ENCODE measurements at regions not wholly inside any gene's neighbourhood (a gene's known extent, or its start where the extent isn't known, plus 50 kb on each side); places are given as distances from the start of the nearest gene placed in this dataset.

GRCh38 chr9:16304301-16304700 is 566.2 kb downstream of the BNC2 start:
- ATAC-seq (no peak), DNase-seq (no peak)
- no peak for TF ChIP-seq POLR2A (IDR thresholded peaks at IDR 0.05)
- no peak for TF ChIP-seq CTCF (IDR thresholded peaks at IDR 0.05)
- Histone ChIP-seq H3K27me3 (no peaks in the 10 kb centered on the region), H3K9me3 (no peaks in the 10 kb centered on the region), H3K4me3 (no peak overlapping the region), H3K27ac (no peak overlapping the region), H3K4me1 (peaks cover 0 to 8% (median 0%) of the 10 kb centered on the region in 4 donors), H3K36me3 (no peaks in the 10 kb centered on the region)
- WGBS (ENCODE audit: insufficient coverage, low coverage, low lambda C conversion rate, missing lambda C conversion rate), result 39% methylated on average over 3 of the region's 3 CpGs
- intact Hi-C loops (cut with DNase I), result no loop called here

DNA sequence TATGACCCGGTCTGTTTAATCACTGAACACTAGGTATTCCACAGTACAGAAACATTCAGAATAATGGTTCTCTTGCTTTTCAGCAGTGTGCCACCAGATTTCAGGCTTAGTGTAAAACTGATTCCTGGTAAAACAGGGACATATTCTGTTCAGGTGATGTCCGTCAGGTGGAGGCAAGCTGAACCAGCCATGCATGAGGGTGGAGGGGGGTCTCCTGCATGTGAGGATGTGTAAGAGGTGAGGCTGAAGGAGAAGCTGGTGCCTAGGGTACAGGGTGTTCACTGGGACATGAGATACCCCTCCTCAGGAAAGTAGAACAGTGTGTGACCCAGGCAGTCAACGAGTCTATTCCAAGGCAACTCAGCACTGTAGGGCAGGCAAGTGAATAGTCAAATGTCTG is 563.9 kb downstream of the BNC2 start:
- no peak for TF ChIP-seq CTCF (IDR thresholded peaks at IDR 0.05)
- TF ChIP-seq POLR2A (IDR thresholded peaks at IDR 0.05), result no peak

DNA sequence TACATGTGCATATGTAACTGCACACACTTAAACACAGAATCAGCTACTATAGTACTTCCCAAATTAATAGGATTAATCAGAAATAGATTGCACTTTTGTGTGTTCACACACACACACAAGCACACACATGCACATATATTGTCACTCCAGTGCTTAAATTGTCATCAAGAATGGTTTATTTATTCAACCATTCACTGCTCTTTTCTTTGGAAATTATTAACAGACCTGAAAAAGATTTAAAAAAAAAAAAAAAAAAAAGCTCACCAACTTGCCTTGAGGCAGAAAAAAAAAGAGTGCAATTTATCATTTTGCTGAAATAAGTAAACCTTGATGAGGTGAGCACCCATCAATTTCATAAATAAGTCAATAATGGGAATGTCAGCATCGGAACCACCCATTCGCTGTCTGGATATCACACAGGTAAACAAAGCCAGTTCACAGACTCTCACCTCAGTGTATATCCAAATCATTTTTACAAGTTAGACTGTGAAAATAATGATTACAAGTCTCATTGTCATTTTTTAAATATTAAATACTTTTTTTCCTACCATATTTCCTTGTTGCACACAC is 562.8 kb downstream of the BNC2 start:
- peak in 2 of 4 donors; percentile 23 to 57 for ATAC-seq
- Histone ChIP-seq H3K27me3 (no peaks in the 10 kb centered on the region), H3K4me1 (peaks cover 0 to 8% (median 0%) of the 10 kb centered on the region in 4 donors), H3K36me3 (no peaks in the 10 kb centered on the region), H3K9me3 (no peaks in the 10 kb centered on the region), H3K27ac (no peak overlapping the region), H3K4me3 (no peak overlapping the region)
- TF ChIP-seq POLR2A (IDR thresholded peaks at IDR 0.05) (no peak), CTCF (IDR thresholded peaks at IDR 0.05) (no peak)
- intact Hi-C loops (cut with DNase I), result no loop called here
- WGBS (ENCODE audit: insufficient coverage, low coverage, low lambda C conversion rate, missing lambda C conversion rate), result 38% methylated on average over 2 of the region's 2 CpGs
- no peak for DNase-seq

More for the DNA sequence above, 563.9 kb downstream of the BNC2 start:
- H3K27me3 ChIP-seq, result no peaks in the 10 kb centered on the region
- H3K4me1 ChIP-seq, result peaks cover 0 to 8% (median 0%) of the 10 kb centered on the region in 4 donors
- H3K27ac ChIP-seq, result no peak overlapping the region
- H3K4me3 ChIP-seq, result no peak overlapping the region
- DNase-seq (no peak), ATAC-seq (no peak)
- no peaks in the 10 kb centered on the region for H3K36me3 ChIP-seq
- no peaks in the 10 kb centered on the region for H3K9me3 ChIP-seq
- intact Hi-C loops (cut with DNase I), result no loop called here
- 76% methylated on average over 3 of the region's 3 CpGs for WGBS (ENCODE audit: insufficient coverage, low coverage, low lambda C conversion rate, missing lambda C conversion rate)

DNA sequence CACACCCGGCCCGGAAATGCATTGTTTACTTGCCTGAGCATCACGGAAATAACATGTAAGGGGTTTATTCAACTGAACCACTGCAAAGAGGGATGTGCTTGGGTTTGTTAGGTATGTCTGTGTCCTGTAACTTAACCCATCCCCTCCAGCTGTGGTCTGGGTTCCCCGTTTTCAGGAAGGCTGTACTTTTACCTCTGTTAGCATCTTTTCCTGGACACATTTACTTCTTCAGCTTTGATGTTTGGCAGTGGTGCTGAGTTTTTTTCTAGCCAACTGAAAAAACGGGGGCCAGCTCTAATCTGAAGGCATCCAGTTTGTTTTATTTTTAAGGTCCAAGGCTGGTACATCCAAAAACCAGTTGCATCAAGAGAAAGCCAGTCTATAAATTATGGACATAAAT is 561.8 kb downstream of the BNC2 start:
- H3K4me3 ChIP-seq, result no peak overlapping the region
- H3K27ac ChIP-seq, result no peak overlapping the region
- H3K27me3 ChIP-seq, result no peaks in the 10 kb centered on the region
- DNase-seq, result no peak
- H3K36me3 ChIP-seq, result no peaks in the 10 kb centered on the region
- H3K9me3 ChIP-seq, result no peaks in the 10 kb centered on the region
- H3K4me1 ChIP-seq, result peaks cover 0 to 8% (median 0%) of the 10 kb centered on the region in 4 donors
- intact Hi-C loops (cut with DNase I), result no loop called here
- 33% methylated on average over 2 of the region's 5 CpGs for WGBS (ENCODE audit: insufficient coverage, low coverage, low lambda C conversion rate, missing lambda C conversion rate)
- no peak for ATAC-seq
- TF ChIP-seq POLR2A (IDR thresholded peaks at IDR 0.05) (no peak), CTCF (IDR thresholded peaks at IDR 0.05) (no peak)

DNA sequence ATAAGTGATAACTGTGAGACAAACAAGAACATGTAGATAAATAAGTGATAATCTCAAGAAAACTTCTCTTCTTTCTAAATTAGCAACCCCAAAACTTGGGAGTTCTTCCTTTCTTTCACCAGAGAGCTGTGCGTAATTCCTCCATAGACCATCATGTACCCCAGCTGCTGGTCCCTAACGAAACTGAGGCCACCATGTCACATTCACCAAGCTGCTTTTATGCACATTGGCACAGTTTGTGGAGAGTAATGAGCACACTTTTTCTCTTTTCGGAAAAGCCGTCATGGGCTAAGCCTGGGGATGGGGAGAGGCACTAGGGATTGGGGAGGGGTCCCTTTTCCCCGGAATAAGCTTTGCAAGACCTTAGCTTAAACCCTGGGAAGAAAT is 561.4 kb downstream of the BNC2 start:
- Histone ChIP-seq H3K9me3 (no peaks in the 10 kb centered on the region), H3K27me3 (no peaks in the 10 kb centered on the region), H3K36me3 (no peaks in the 10 kb centered on the region), H3K4me1 (peaks cover 0 to 8% (median 0%) of the 10 kb centered on the region in 4 donors), H3K4me3 (no peak overlapping the region), H3K27ac (no peak overlapping the region)
- no peak for ATAC-seq
- DNase-seq, result no peak
- intact Hi-C loops (cut with DNase I), result no loop called here
- WGBS (ENCODE audit: insufficient coverage, low coverage, low lambda C conversion rate, missing lambda C conversion rate), result 79% methylated on average over 5 of the region's 5 CpGs
- no peak for TF ChIP-seq POLR2A (IDR thresholded peaks at IDR 0.05)
- TF ChIP-seq CTCF (IDR thresholded peaks at IDR 0.05), result no peak

Measured in right lobe of liver (tissue), 6 donors.